K562 (cell line): ENCODE measurements at regions not wholly inside any gene's neighbourhood (a gene's known extent, or its start where the extent isn't known, plus 50 kb on each side); places are given as distances from the start of the nearest gene placed in this dataset.

Experiments used
- ATAC-seq: fragments of 200-7000 bp; cut with Tn5 transposase; 3 replicates; pipeline ENCODE4 v1.9.1; 2020; ENCODE audit warnings: moderate library complexity
- BruUV-seq: library from RNA; stranded (reverse); fragments of 400-500 nt; replicated peaks from 2 replicates; lab custom pipeline; 2021; lab: Mats Ljungman, UMichigan
- CTCF ChIA-PET: fragments of 300-600 bp; formaldehyde crosslinking; extraction: SDS; loops from one replicate; lab custom pipeline; 2021; ENCODE audit warnings: low intra/inter-chr PET ratio; lab: Yijun Ruan, JAX
- POLR2A ChIA-PET: fragments of 300-600, 350-650 bp; sonication (Branson Sonifier 250); formaldehyde crosslinking; extraction: SDS; loops from one replicate; lab custom pipeline; 2021; ENCODE audit warnings: antibody characterized with exemption, inconsistent platforms; lab: Yijun Ruan, JAX
- DNase-seq, 4 experiments: peaks; one replicate each; pipeline versions ENCODE4 v3.0.0 to v3.0.0-alpha.2; 2011 to 2018; ENCODE audit warnings: low spot score in 3 of 4, mixed read lengths in 3 of 4; ENCODE audit errors: extremely low read depth in 1 of 4
- FAIRE-seq: peaks from 2 replicates; lab custom pipeline; 2011; peaks lifted over from hg19 to GRCh38; lab: Jason Lieb, UNC
- H2AFZ ChIP-seq: 2 replicates; pipeline ENCODE4 v1.6.0; 2011; ENCODE audit warnings: low read depth, low read length, control low read depth, inconsistent platforms
- H3K27ac ChIP-seq: fragments of 200-600 bp; 3 replicates; pipeline ENCODE4 v1.8.0; 2011; ENCODE audit warnings: low read depth, mild to moderate bottlenecking, control low read depth, inconsistent platforms, low read length, moderate library complexity, mixed read lengths; ENCODE audit errors: extremely low read depth
- H3K27me3 ChIP-seq, 2 experiments: fragments of 300-600 bp in 1 of 2; 2 replicates in 1 of 2; 3 replicates in 1 of 2; pipeline versions ENCODE4 v1.6.0 to v1.8.0; 2011; ENCODE audit warnings: inconsistent platforms in 2 of 2, low read length in 2 of 2, mild to moderate bottlenecking in 1 of 2, mixed read lengths in 1 of 2, moderate library complexity in 1 of 2; ENCODE audit not compliant: control insufficient read depth in 2 of 2, insufficient read depth in 2 of 2
- H3K36me3 ChIP-seq: fragments of 300-600 bp; 3 replicates; pipeline ENCODE4 v1.8.0; 2011; ENCODE audit warnings: mild to moderate bottlenecking, low read length, inconsistent platforms; ENCODE audit not compliant: control insufficient read depth, insufficient read depth
- H3K4me1 ChIP-seq, 2 experiments: fragments of 200-600 bp in 1 of 2; replicated peaks in 1 of 2; 2 replicates in 1 of 2; 3 replicates in 1 of 2; pipeline versions ENCODE4 v1.5.1 to v1.8.0; 2011; ENCODE audit warnings: inconsistent platforms in 2 of 2, low read length in 2 of 2, mild to moderate bottlenecking in 1 of 2, mixed read lengths in 1 of 2, moderate library complexity in 1 of 2; ENCODE audit not compliant: control insufficient read depth in 2 of 2, insufficient read depth in 2 of 2
- H3K4me2 ChIP-seq: 2 replicates; pipeline ENCODE4 v1.6.1; 2011; ENCODE audit warnings: low read length, control low read depth, inconsistent platforms, mixed read lengths; ENCODE audit not compliant: insufficient read depth
- H3K4me3 ChIP-seq: fragments of 200-600 bp; sonication (generic), shearing (Covaris generic); 2 replicates; pipeline ENCODE4 v1.5.1; 2016; ENCODE audit warnings: control low read depth, inconsistent platforms
- H3K79me2 ChIP-seq: fragments of 200-600 bp; 3 replicates; pipeline ENCODE4 v1.8.0; 2011; ENCODE audit warnings: low read length, inconsistent platforms; ENCODE audit not compliant: control insufficient read depth, insufficient read depth
- H3K9ac ChIP-seq, 2 experiments: 2 replicates each; pipeline versions ENCODE4 v1.6.0 to v1.6.1; 2011; ENCODE audit warnings: low read depth in 2 of 2, low read length in 2 of 2, control low read depth in 1 of 2, inconsistent platforms in 1 of 2, mild to moderate bottlenecking in 1 of 2, mixed read lengths in 1 of 2; ENCODE audit not compliant: insufficient read depth in 1 of 2
- H3K9me1 ChIP-seq: one replicate; pipeline ENCODE4 v1.6.0; 2011; ENCODE audit warnings: inconsistent platforms, mild to moderate bottlenecking, low read length, moderate library complexity; ENCODE audit not compliant: control insufficient read depth, insufficient read depth
- H3K9me3 ChIP-seq: replicated peaks from 2 replicates; pipeline ENCODE4 v1.5.1; 2011; ENCODE audit warnings: low read depth, low read length, inconsistent platforms; ENCODE audit not compliant: control insufficient read depth, insufficient read depth
- H4K20me1 ChIP-seq: replicated peaks from 2 replicates; pipeline ENCODE4 v1.6.1; 2011; ENCODE audit warnings: low read length, inconsistent platforms, mixed read lengths; ENCODE audit not compliant: control insufficient read depth, insufficient read depth
- MEIS2 ChIP-seq: fragments of 450-650 bp; IDR thresholded peaks from 2 replicates; pipeline ENCODE4 v1.6.1; 2014; ENCODE audit warnings: mild to moderate bottlenecking; ENCODE audit not compliant: partially characterized antibody
- MTF1 ChIP-seq: fragments of 250-450 bp; sonication (Bioruptor Pico); IDR thresholded peaks from 2 replicates; pipeline ENCODE4 v1.9.0; 2021; ENCODE audit warnings: moderate library complexity, mild to moderate bottlenecking, inconsistent platforms, borderline replicate concordance
- WGBS: fragments of 100-300 bp; shearing (Covaris generic); methylation state at CpG from one replicate; pipeline ENCODE4 v1.1.6; 2016; ENCODE audit warnings: low coverage, mixed read lengths; ENCODE audit not compliant: insufficient coverage; ENCODE audit errors: missing lambda C conversion rate; 5-methylcytosine and 5-hydroxymethylcytosine counted together
- in situ Hi-C: fragments of 300-500 bp; cut with MboI; formaldehyde crosslinking; loops from 4 replicates; pipeline ENCODE4 v1.15.0; 2018; ENCODE audit warnings: inconsistent platforms, mixed read lengths
- intact Hi-C: fragments of 100-400 bp; cut with micrococcal nuclease; formaldehyde crosslinking; loops from 2 replicates; pipeline ENCODE4 v1.14.2; 2022
- TF ChIP-seq, protein P1 (sequence below): conservative IDR thresholded peaks from 2 replicates; pipeline ENCODE4 v1.6.1; 2011; ENCODE audit warnings: low read depth, mild to moderate bottlenecking, low read length; ENCODE audit not compliant: control insufficient read depth
- TF ChIP-seq, protein P2 (sequence below): fragments of 450-650 bp; IDR thresholded peaks from 2 replicates; pipeline ENCODE4 v1.7.1; 2018; ENCODE audit warnings: mild to moderate bottlenecking, low read depth; ENCODE audit not compliant: partially characterized antibody
- TF ChIP-seq, protein P3 (sequence below): sonication (generic); formaldehyde crosslinking; IDR thresholded peaks from 2 replicates; pipeline ENCODE4 v1.8.0; 2022; ENCODE audit warnings: mild to moderate bottlenecking, missing genetic modification reagents, borderline replicate concordance

DNA sequence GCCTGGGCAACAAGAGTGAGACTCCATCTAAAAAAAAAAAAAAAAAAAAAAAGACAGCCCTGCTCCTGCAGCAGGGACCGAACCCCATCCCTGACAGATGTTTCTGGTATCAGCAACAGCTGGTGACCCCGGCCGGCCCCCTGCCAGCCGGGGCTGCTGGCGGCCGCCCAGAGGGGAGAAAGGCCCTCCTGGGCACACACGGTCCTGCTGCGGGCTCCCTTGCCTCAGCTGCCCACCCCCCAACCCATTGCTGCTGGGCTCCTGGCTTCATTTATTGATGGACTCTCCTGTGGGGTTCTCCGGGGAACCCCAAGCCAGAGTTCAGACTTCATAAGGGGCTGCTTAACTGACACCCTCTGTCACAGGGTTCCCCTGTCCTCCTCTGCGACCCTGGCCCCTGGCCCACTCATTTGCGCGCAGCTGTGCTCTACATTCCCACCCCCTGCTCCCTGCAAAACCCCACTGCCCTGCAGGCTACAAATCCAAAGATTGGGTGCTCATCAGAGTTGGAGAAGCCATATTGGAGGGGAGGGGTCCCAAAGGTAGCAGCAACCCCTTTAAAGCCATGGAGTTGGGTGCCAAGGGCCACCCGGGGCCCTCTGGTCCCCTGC, 103.6 kb upstream of the RTL1 start:
- no peak overlapping the region for H2AFZ ChIP-seq
- ChIA-PET POLR2A (no interaction called here), CTCF (no interaction called here)
- DNase-seq (no peak), ATAC-seq (no peak), FAIRE-seq (no peak)
- H3K9ac ChIP-seq: no peak overlapping the region
- no peaks in the 10 kb centered on the region for H3K9me3 ChIP-seq
- H3K79me2 ChIP-seq: no peaks in the 10 kb centered on the region
- in situ Hi-C loops (no loop called here), intact Hi-C loops (no loop called here)
- no peaks in the 10 kb centered on the region for H3K9me1 ChIP-seq
- H3K4me1 ChIP-seq: no peaks in the 10 kb centered on the region
- no peak overlapping the region for H3K27ac ChIP-seq
- H3K4me2 ChIP-seq: no peak overlapping the region
- TF ChIP-seq, protein P1, sequence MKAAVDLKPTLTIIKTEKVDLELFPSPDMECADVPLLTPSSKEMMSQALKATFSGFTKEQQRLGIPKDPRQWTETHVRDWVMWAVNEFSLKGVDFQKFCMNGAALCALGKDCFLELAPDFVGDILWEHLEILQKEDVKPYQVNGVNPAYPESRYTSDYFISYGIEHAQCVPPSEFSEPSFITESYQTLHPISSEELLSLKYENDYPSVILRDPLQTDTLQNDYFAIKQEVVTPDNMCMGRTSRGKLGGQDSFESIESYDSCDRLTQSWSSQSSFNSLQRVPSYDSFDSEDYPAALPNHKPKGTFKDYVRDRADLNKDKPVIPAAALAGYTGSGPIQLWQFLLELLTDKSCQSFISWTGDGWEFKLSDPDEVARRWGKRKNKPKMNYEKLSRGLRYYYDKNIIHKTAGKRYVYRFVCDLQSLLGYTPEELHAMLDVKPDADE: no peak
- TF ChIP-seq, protein P2, sequence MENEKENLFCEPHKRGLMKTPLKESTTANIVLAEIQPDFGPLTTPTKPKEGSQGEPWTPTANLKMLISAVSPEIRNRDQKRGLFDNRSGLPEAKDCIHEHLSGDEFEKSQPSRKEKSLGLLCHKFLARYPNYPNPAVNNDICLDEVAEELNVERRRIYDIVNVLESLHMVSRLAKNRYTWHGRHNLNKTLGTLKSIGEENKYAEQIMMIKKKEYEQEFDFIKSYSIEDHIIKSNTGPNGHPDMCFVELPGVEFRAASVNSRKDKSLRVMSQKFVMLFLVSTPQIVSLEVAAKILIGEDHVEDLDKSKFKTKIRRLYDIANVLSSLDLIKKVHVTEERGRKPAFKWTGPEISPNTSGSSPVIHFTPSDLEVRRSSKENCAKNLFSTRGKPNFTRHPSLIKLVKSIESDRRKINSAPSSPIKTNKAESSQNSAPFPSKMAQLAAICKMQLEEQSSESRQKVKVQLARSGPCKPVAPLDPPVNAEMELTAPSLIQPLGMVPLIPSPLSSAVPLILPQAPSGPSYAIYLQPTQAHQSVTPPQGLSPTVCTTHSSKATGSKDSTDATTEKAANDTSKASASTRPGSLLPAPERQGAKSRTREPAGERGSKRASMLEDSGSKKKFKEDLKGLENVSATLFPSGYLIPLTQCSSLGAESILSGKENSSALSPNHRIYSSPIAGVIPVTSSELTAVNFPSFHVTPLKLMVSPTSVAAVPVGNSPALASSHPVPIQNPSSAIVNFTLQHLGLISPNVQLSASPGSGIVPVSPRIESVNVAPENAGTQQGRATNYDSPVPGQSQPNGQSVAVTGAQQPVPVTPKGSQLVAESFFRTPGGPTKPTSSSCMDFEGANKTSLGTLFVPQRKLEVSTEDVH: no peak
- TF ChIP-seq MTF1 (CRISPR knock-in tag) (no peak), MEIS2 (no peak)
- TF ChIP-seq, protein P3, sequence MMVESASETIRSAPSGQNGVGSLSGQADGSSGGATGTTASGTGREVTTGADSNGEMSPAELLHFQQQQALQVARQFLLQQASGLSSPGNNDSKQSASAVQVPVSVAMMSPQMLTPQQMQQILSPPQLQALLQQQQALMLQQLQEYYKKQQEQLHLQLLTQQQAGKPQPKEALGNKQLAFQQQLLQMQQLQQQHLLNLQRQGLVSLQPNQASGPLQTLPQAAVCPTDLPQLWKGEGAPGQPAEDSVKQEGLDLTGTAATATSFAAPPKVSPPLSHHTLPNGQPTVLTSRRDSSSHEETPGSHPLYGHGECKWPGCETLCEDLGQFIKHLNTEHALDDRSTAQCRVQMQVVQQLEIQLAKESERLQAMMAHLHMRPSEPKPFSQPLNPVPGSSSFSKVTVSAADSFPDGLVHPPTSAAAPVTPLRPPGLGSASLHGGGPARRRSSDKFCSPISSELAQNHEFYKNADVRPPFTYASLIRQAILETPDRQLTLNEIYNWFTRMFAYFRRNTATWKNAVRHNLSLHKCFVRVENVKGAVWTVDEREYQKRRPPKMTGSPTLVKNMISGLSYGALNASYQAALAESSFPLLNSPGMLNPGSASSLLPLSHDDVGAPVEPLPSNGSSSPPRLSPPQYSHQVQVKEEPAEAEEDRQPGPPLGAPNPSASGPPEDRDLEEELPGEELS (CRISPR knock-in tag): no peak
- no peak overlapping the region for H3K4me3 ChIP-seq
- 2% methylated on average over 8 of the region's 13 CpGs for WGBS
- no peaks in the 10 kb centered on the region for H3K36me3 ChIP-seq
- no peaks in the 10 kb centered on the region for H4K20me1 ChIP-seq
- no TSS peak for BruUV-seq
- peaks cover 0 to 8% of the 10 kb centered on the region in 2 experiments; a peak in 2 of 5 replicates for H3K27me3 ChIP-seq
